Mucosa of stomach (tissue), 1 donor: ENCODE measurements at regions not wholly inside any gene's neighbourhood (a gene's known extent, or its start where the extent isn't known, plus 50 kb on each side); places are given as distances from the start of the nearest gene placed in this dataset.
A peak's percentile ranks its signal among the peaks of the same experiment; 100 is the strongest.

ENCODE experiments used
- H3K27me3 ChIP-seq: one replicate; pipeline ENCODE4 v1.7.0; 2013; ENCODE audit warnings: mild to moderate bottlenecking, low read length; ENCODE audit not compliant: control insufficient read depth, insufficient read depth
- H3K36me3 ChIP-seq: one replicate; pipeline ENCODE4 v1.7.0; 2013; ENCODE audit warnings: low read length; ENCODE audit not compliant: control insufficient read depth, insufficient read depth
- H3K4me1 ChIP-seq: one replicate; pipeline ENCODE4 v1.7.0; 2013; ENCODE audit warnings: mild to moderate bottlenecking, low read length; ENCODE audit not compliant: control insufficient read depth, insufficient read depth
- H3K4me3 ChIP-seq: one replicate; pipeline ENCODE4 v1.7.0; 2013; ENCODE audit warnings: low read length
- H3K9ac ChIP-seq: one replicate; pipeline ENCODE4 v1.7.0; 2013; ENCODE audit warnings: mild to moderate bottlenecking, low read length, moderate library complexity
- H3K9me3 ChIP-seq: one replicate; pipeline ENCODE4 v1.7.0; 2013; ENCODE audit warnings: mild to moderate bottlenecking, low read length, moderate library complexity; ENCODE audit not compliant: control insufficient read depth
- donor health status: Pancreatic carcinoma.

GRCh38 chr18:38980420-38980819 lies 1414.8 kb upstream of the CELF4 start:
- Histone ChIP-seq H3K9me3 (no peaks in the 10 kb centered on the region), H3K36me3 (no peaks in the 10 kb centered on the region), H3K9ac (no peak overlapping the region), H3K4me1 (no peaks in the 10 kb centered on the region), H3K27me3 (no peaks in the 10 kb centered on the region), H3K4me3 (no peak overlapping the region)

DNA sequence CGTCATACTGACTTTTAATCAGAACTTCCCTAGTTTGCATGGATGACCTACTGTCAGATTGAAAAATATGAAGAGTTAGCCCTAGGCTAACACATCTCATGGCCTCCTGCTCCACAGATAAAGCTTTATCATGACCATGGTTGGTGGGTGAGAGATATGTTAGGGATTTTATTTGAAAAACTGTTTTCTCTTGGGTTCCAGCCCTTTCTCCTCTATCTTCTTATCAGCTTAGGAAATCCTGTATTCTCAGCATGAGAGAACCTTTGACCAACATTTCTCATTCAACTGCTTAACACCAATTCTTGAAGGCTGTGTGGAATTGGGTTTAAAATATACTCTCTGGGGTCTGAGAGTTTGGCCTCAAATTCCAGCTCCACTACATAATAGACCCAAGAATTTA lies 1407.0 kb upstream of the CELF4 start:
- Histone ChIP-seq H3K36me3 (no peaks in the 10 kb centered on the region), H3K9me3 (no peaks in the 10 kb centered on the region), H3K27me3 (no peaks in the 10 kb centered on the region), H3K4me3 (no peak overlapping the region), H3K4me1 (no peaks in the 10 kb centered on the region), H3K9ac (no peak overlapping the region)

GRCh38 chr18:38971881-38972280 lies 1406.3 kb upstream of the CELF4 start:
- Histone ChIP-seq H3K9me3 (no peaks in the 10 kb centered on the region), H3K9ac (no peak overlapping the region), H3K27me3 (no peaks in the 10 kb centered on the region), H3K4me3 (no peak overlapping the region), H3K36me3 (no peaks in the 10 kb centered on the region), H3K4me1 (no peaks in the 10 kb centered on the region)

DNA sequence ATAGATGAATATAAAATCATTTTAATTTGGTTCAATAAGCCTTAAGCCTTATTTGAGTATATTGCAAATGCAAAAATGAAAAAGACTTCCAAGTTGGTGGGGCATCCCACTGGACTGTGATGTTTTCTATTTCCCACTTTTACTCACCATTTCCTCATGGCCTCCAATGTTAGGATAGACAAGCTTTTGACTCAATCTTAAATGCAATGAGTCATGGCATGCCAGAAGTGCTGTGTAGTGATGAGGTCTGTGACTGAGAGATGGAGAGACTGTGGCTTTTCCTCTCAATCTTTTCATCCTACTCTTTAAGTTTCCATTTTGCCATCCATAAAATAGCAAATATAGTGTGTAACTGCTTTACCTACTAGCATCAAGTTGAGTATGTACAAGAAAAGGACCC lies 1401.2 kb upstream of the CELF4 start:
- Histone ChIP-seq H3K4me1 (no peaks in the 10 kb centered on the region), H3K9me3 (no peaks in the 10 kb centered on the region), H3K4me3 (no peak overlapping the region), H3K36me3 (no peaks in the 10 kb centered on the region), H3K9ac (no peak overlapping the region), H3K27me3 (no peaks in the 10 kb centered on the region)

- no peak overlapping the region for H3K9ac ChIP-seq
- H3K4me1 ChIP-seq = no peaks in the 10 kb centered on the region
Observed at GRCh38 chr18:38963943-38964660, 1398.5 kb upstream of the CELF4 start.

DNA sequence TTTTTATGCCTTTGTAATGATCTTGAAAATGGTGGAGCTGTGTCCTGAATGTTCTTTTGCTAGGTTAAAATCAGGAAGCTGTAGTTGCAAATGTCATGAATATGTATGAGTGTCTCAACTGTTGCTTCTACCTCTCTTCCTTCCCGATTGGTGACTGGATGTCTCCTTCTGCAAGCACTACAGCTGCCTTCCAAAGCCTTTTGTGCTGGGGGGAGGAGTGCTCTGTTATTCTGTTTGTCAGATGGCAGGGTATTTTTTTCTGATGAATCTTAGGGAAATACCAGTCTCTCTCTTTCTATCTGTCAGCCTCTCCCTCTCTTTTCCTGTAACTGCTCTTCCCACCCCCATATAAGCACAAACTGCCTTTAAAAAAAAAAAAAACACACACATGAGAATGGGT lies 1396.3 kb upstream of the CELF4 start:
- H3K36me3 ChIP-seq = no peaks in the 10 kb centered on the region
- H3K4me1 ChIP-seq = no peaks in the 10 kb centered on the region
- no peak overlapping the region for H3K9ac ChIP-seq
- H3K27me3 ChIP-seq = no peaks in the 10 kb centered on the region
- H3K4me3 ChIP-seq = no peak overlapping the region
- H3K9me3 ChIP-seq = no peaks in the 10 kb centered on the region

More at GRCh38 chr18:38963943-38964660, 1398.5 kb upstream of the CELF4 start:
- Histone ChIP-seq H3K36me3 (no peaks in the 10 kb centered on the region), H3K27me3 (no peaks in the 10 kb centered on the region), H3K4me3 (no peak overlapping the region), H3K9me3 (no peaks in the 10 kb centered on the region)

- Histone ChIP-seq H3K36me3 (no peaks in the 10 kb centered on the region), H3K4me3 (no peak overlapping the region), H3K4me1 (no peaks in the 10 kb centered on the region), H3K9me3 (no peaks in the 10 kb centered on the region), H3K27me3 (no peaks in the 10 kb centered on the region), H3K9ac (no peak overlapping the region)
Observed at GRCh38 chr18:38957736-38958135, 1392.1 kb upstream of the CELF4 start.

GRCh38 chr18:38956068-38956467 lies 1390.5 kb upstream of the CELF4 start:
- no peak overlapping the region for H3K4me3 ChIP-seq
- no peaks in the 10 kb centered on the region for H3K4me1 ChIP-seq
- H3K9me3 ChIP-seq = no peaks in the 10 kb centered on the region
- H3K9ac ChIP-seq = no peak overlapping the region
- no peaks in the 10 kb centered on the region for H3K27me3 ChIP-seq
- H3K36me3 ChIP-seq = no peaks in the 10 kb centered on the region

- no peaks in the 10 kb centered on the region for H3K9me3 ChIP-seq
- no peak overlapping the region for H3K4me3 ChIP-seq
- H3K36me3 ChIP-seq = no peaks in the 10 kb centered on the region
- no peaks in the 10 kb centered on the region for H3K27me3 ChIP-seq
- H3K4me1 ChIP-seq = no peaks in the 10 kb centered on the region
- no peak overlapping the region for H3K9ac ChIP-seq
Observed at GRCh38 chr18:38951633-38952032, 1386.0 kb upstream of the CELF4 start.

DNA sequence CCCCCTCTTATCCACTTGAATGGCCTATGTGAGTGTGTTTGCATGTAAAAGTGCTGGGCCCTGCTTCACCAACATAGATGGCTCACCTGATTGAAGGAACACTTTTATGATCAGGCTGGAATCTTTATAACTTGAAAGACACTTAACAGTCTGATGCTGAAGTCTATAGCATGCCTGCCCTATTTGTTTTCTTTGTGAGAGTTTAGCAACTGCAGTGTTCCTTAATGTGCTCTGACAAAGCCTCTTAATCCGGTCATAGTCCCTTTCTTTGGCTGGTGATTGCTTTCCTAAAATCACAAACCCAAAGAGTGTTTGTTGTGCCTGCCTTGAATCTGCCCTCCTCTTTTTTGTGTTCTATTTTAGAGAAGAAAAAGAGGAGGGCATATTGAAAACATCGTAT lies 1382.8 kb upstream of the CELF4 start:
- Histone ChIP-seq H3K4me1 (no peaks in the 10 kb centered on the region), H3K9me3 (no peaks in the 10 kb centered on the region), H3K36me3 (no peaks in the 10 kb centered on the region), H3K9ac (no peak overlapping the region), H3K27me3 (no peaks in the 10 kb centered on the region), H3K4me3 (no peak overlapping the region)

GRCh38 chr18:38944446-38945024 lies 1378.9 kb upstream of the CELF4 start:
- no peak overlapping the region for H3K4me3 ChIP-seq
- no peaks in the 10 kb centered on the region for H3K27me3 ChIP-seq
- no peak overlapping the region for H3K9ac ChIP-seq
- H3K9me3 ChIP-seq = no peaks in the 10 kb centered on the region
- H3K4me1 ChIP-seq = no peaks in the 10 kb centered on the region
- no peaks in the 10 kb centered on the region for H3K36me3 ChIP-seq

GRCh38 chr18:38941711-38942561 lies 1376.3 kb upstream of the CELF4 start:
- no peaks in the 10 kb centered on the region for H3K4me1 ChIP-seq
- no peaks in the 10 kb centered on the region for H3K36me3 ChIP-seq
- peak overlapping the region; percentile 19 for H3K4me3 ChIP-seq
- H3K9me3 ChIP-seq = no peaks in the 10 kb centered on the region
- H3K9ac ChIP-seq = no peak overlapping the region
- no peaks in the 10 kb centered on the region for H3K27me3 ChIP-seq
